AG09309 (cell line): ENCODE measurements at regions not wholly inside any gene's neighbourhood (a gene's known extent, or its start where the extent isn't known, plus 50 kb on each side); places are given as distances from the start of the nearest gene placed in this dataset.
"Not testable (repeated sequence)": the region's sequence is repeated elsewhere in the genome, so short reads cannot be mapped to it uniquely, and the experiment has no call there.

Experiments used
- DNase-seq: peaks from one replicate; pipeline ENCODE4 v3.0.0-alpha.2; 2010; ENCODE audit warnings: low read depth
- H3K4me3 ChIP-seq: 2 replicates; pipeline ENCODE4 v1.5.1; 2011; ENCODE audit warnings: mild to moderate bottlenecking, low read depth, low read length, moderate library complexity; ENCODE audit not compliant: control insufficient read depth
- CTCF ChIP-seq: IDR thresholded peaks from 2 replicates; pipeline ENCODE4 v1.5.1; 2011; ENCODE audit warnings: mild to moderate bottlenecking, low read depth, low read length, inconsistent platforms; ENCODE audit not compliant: insufficient read depth, control insufficient read depth; ENCODE audit errors: missing control alignments

GRCh38 chr22:22296047-22296446 is 51.5 kb downstream of the VPREB1 start:
- not testable (repeated sequence) for DNase-seq, H3K4me3 ChIP-seq

- H3K4me3 ChIP-seq = peak overlapping the region; percentile 71
- DNase-seq = not testable (repeated sequence)
These were observed 52.7 kb downstream of the VPREB1 start for GRCh38 chr22:22297159-22297793.

- peak overlapping the region; percentile 71 for H3K4me3 ChIP-seq
- DNase-seq = not testable (repeated sequence)
These were observed 53.4 kb downstream of the VPREB1 start for GRCh38 chr22:22297794-22298653.

- not testable (repeated sequence) for DNase-seq
- H3K4me3 ChIP-seq = peak overlapping the region; percentile 54
These were observed 54.0 kb downstream of the VPREB1 start for GRCh38 chr22:22298654-22299009.

- not testable (repeated sequence) for H3K4me3 ChIP-seq
These were observed 55.9 kb downstream of the VPREB1 start for GRCh38 chr22:22300511-22300910.

GRCh38 chr22:22300946-22301345 is 56.4 kb downstream of the VPREB1 start:
- H3K4me3 ChIP-seq, DNase-seq: not testable (repeated sequence)

More at GRCh38 chr22:22300511-22300910, 55.9 kb downstream of the VPREB1 start:
- DNase-seq = not testable (repeated sequence)

GRCh38 chr22:22316589-22316988 is 72.0 kb downstream of the VPREB1 start:
- no peak for TF ChIP-seq CTCF
- no peak for DNase-seq
- no peak overlapping the region for H3K4me3 ChIP-seq

GRCh38 chr22:22318723-22319465 is 74.3 kb downstream of the VPREB1 start:
- TF ChIP-seq CTCF = no peak
- H3K4me3 ChIP-seq = no peak overlapping the region
- DNase-seq = no peak

GRCh38 chr22:22321743-22322611 is 77.4 kb downstream of the VPREB1 start:
- peak; percentile 82 for TF ChIP-seq CTCF
- DNase-seq, H3K4me3 ChIP-seq: not testable (repeated sequence)
